Neural progenitor cell (in vitro differentiated cells): ENCODE measurements at regions not wholly inside any gene's neighbourhood (a gene's known extent, or its start where the extent isn't known, plus 50 kb on each side); places are given as distances from the start of the nearest gene placed in this dataset.

ENCODE experiments used
- DNase-seq: peaks from one replicate; pipeline ENCODE4 v3.0.0-alpha.2; 2016; ENCODE audit warnings: low spot score
- H2AFZ ChIP-seq: fragments of 200-600 bp; sonication (generic); replicated peaks from 2 replicates; pipeline ENCODE4 v1.6.1; 2016; ENCODE audit warnings: antibody characterized with exemption
- H3F3A ChIP-seq: fragments of 200-600 bp; sonication (generic); 2 replicates; pipeline ENCODE4 v1.6.1; 2016; ENCODE audit warnings: antibody characterized with exemption, low read depth
- H3K27ac ChIP-seq: fragments of 200-600 bp; sonication (generic); 2 replicates; pipeline ENCODE4 v1.5.1; 2016; ENCODE audit warnings: mild to moderate bottlenecking
- H3K27me3 ChIP-seq: fragments of 200-600 bp; sonication (generic); 2 replicates; pipeline ENCODE4 v1.6.1; 2016; ENCODE audit warnings: mild to moderate bottlenecking, moderate library complexity
- H3K36me3 ChIP-seq: fragments of 200-600 bp; sonication (generic); 2 replicates; pipeline ENCODE4 v1.5.1; 2016
- H3K4me1 ChIP-seq: fragments of 200-600 bp; sonication (generic); 2 replicates; pipeline ENCODE4 v1.6.1; 2016; ENCODE audit warnings: mixed run types
- H3K4me2 ChIP-seq: fragments of 200-600 bp; sonication (generic); 2 replicates; pipeline ENCODE4 v1.6.1; 2016
- H3K4me3 ChIP-seq: fragments of 200-600 bp; sonication (generic); 2 replicates; pipeline ENCODE4 v1.5.1; 2016
- H3K79me2 ChIP-seq: fragments of 200-600 bp; sonication (generic); 2 replicates; pipeline ENCODE4 v1.6.1; 2016; ENCODE audit warnings: low read depth
- H3K9ac ChIP-seq: fragments of 200-600 bp; sonication (generic); 2 replicates; pipeline ENCODE4 v1.6.1; 2016
- H3K9me3 ChIP-seq: fragments of 200-600 bp; sonication (generic); 2 replicates; pipeline ENCODE4 v1.5.1; 2016; ENCODE audit warnings: low read depth
- H4K20me1 ChIP-seq: fragments of 200-600 bp; sonication (generic); 2 replicates; pipeline ENCODE4 v1.6.1; 2016; ENCODE audit warnings: low read depth
- H3K27ac Mint-ChIP-seq: 3 replicates; pipeline ENCODE4 v1.8.0; 2021; ENCODE audit warnings: mixed read lengths
- H3K27me3 Mint-ChIP-seq: 2 replicates; pipeline ENCODE4 v1.8.0; 2022; ENCODE audit warnings: low read depth, mild to moderate bottlenecking, inconsistent platforms, moderate library complexity, mixed read lengths; ENCODE audit not compliant: insufficient read depth
- H3K36me3 Mint-ChIP-seq: 3 replicates; pipeline ENCODE4 v1.8.0; 2021; ENCODE audit warnings: mixed read lengths
- H3K4me1 Mint-ChIP-seq: 3 replicates; pipeline ENCODE4 v1.8.0; 2021; ENCODE audit warnings: mixed read lengths
- H3K4me3 Mint-ChIP-seq: 3 replicates; pipeline ENCODE4 v1.8.0; 2021; ENCODE audit warnings: mild to moderate bottlenecking, moderate library complexity, mixed read lengths
- H3K9me3 Mint-ChIP-seq: 3 replicates; pipeline ENCODE4 v1.8.0; 2020; ENCODE audit warnings: mixed read lengths
- EZH2 ChIP-seq: fragments of 200-600 bp; sonication (generic); IDR thresholded peaks from 2 replicates; pipeline ENCODE4 v1.6.1; 2017; ENCODE audit warnings: antibody characterized with exemption, mild to moderate bottlenecking, moderate library complexity
- EZH2phosphoT487 ChIP-seq: fragments of 200-600 bp; sonication (generic); IDR thresholded peaks from 2 replicates; pipeline ENCODE4 v1.6.1; 2017; ENCODE audit warnings: antibody characterized with exemption
- TF ChIP-seq, protein P1 (sequence below): fragments of 200-600 bp; sonication (generic); IDR thresholded peaks from 2 replicates; pipeline ENCODE4 v1.5.1; 2017; ENCODE audit warnings: antibody characterized with exemption, mild to moderate bottlenecking

DNA sequence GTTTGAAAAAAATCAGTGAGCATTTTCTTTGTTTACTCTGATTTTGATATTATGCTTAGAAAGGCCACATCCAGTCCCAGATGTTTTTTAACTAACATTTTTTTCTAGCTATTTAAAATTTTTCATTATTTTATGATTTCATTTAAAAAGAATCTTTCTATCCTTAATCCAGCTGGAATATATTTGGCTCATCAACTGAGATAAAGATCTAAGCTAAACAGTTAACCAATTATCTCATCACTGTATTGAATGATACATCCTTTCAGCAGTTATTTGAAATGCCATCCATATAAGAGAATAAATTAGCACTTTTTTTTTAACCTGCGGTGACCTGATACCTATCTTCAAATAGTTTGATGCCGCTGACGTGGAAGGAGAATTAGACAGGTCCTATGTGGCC is 245.5 kb upstream of the COPS8 start:
- Histone ChIP-seq H4K20me1 (no peaks in the 10 kb centered on the region), H3K4me2 (no peak overlapping the region), H2AFZ (no peak overlapping the region), H3K4me3 (no peak overlapping the region), H3K36me3 (no peaks in the 10 kb centered on the region), H3K27ac (no peak overlapping the region), H3K9ac (no peak overlapping the region), H3K79me2 (no peaks in the 10 kb centered on the region), H3K4me1 (peaks cover 22% of the 10 kb centered on the region), H3F3A (peaks cover 21% of the 10 kb centered on the region), H3K9me3 (no peaks in the 10 kb centered on the region), H3K27me3 (no peaks in the 10 kb centered on the region)
- H3K27ac Mint-ChIP-seq: no peak overlapping the region
- H3K36me3 Mint-ChIP-seq: peaks cover 3% of the 10 kb centered on the region
- no peak overlapping the region for H3K4me3 Mint-ChIP-seq
- TF ChIP-seq, protein P1, sequence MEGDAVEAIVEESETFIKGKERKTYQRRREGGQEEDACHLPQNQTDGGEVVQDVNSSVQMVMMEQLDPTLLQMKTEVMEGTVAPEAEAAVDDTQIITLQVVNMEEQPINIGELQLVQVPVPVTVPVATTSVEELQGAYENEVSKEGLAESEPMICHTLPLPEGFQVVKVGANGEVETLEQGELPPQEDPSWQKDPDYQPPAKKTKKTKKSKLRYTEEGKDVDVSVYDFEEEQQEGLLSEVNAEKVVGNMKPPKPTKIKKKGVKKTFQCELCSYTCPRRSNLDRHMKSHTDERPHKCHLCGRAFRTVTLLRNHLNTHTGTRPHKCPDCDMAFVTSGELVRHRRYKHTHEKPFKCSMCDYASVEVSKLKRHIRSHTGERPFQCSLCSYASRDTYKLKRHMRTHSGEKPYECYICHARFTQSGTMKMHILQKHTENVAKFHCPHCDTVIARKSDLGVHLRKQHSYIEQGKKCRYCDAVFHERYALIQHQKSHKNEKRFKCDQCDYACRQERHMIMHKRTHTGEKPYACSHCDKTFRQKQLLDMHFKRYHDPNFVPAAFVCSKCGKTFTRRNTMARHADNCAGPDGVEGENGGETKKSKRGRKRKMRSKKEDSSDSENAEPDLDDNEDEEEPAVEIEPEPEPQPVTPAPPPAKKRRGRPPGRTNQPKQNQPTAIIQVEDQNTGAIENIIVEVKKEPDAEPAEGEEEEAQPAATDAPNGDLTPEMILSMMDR: no peak
- no peak for TF ChIP-seq EZH2phosphoT487
- TF ChIP-seq EZH2: no peak
- H3K4me1 Mint-ChIP-seq: peaks cover 10% of the 10 kb centered on the region
- DNase-seq: no peak
- H3K9me3 Mint-ChIP-seq: peaks cover 26% of the 10 kb centered on the region
- H3K27me3 Mint-ChIP-seq: peaks cover 15% of the 10 kb centered on the region

DNA sequence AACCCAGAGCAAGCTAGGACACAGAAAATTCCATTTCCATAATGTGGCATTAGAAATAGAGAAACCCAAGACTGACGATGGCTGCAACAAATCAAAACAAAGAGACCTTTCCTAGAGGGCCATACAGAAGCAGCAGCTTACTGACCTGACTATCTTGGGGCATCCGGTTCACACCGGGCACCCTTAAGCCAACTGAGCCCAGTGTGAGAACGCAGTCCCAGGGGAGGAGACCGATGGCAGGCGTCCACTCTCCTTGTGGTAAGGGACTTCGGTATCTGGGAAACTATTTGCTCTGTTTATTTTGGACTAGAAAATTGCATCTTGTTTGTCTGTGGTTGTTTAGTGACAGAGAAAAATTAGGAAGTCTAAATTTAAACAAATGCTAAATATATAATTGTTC is 244.8 kb upstream of the COPS8 start:
- H3K4me3 ChIP-seq: no peak overlapping the region
- DNase-seq: no peak
- Mint-ChIP-seq H3K36me3 (peaks cover 5% of the 10 kb centered on the region), H3K9me3 (peaks cover 27% of the 10 kb centered on the region), H3K4me1 (peaks cover 12% of the 10 kb centered on the region), H3K27ac (no peak overlapping the region), H3K27me3 (peaks cover 16% of the 10 kb centered on the region), H3K4me3 (no peak overlapping the region)
- no peaks in the 10 kb centered on the region for H3K79me2 ChIP-seq
- no peaks in the 10 kb centered on the region for H4K20me1 ChIP-seq
- H2AFZ ChIP-seq: no peak overlapping the region
- H3K27me3 ChIP-seq: no peaks in the 10 kb centered on the region
- no peak overlapping the region for H3K9ac ChIP-seq
- no peaks in the 10 kb centered on the region for H3K9me3 ChIP-seq
- H3K4me1 ChIP-seq: peaks cover 22% of the 10 kb centered on the region
- no peaks in the 10 kb centered on the region for H3K36me3 ChIP-seq
- H3F3A ChIP-seq: peaks cover 21% of the 10 kb centered on the region
- TF ChIP-seq EZH2phosphoT487 (no peak), EZH2 (no peak)
- TF ChIP-seq, protein P1: no peak
- no peak overlapping the region for H3K4me2 ChIP-seq
- H3K27ac ChIP-seq: no peak overlapping the region

DNA sequence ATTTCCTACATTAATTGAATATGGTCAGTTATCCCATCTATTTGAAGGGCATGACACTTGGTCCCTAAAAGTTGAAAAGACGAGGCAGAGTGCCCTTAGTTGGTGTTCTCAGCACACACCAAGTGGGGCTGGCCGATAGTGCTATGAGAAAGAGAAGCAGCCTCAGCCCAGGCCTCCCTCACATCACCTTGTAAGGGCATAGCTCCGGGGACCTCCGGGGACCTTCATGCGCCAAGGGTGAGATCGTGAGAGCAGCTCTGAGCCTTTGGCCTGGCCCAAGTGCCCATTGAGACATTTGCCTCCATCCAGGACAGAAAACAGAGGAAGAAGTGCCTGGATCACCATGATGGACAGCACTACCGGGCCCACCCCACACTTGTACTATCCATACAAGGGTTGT is 244.3 kb upstream of the COPS8 start:
- Histone ChIP-seq H3K27me3 (no peaks in the 10 kb centered on the region), H3K9me3 (no peaks in the 10 kb centered on the region), H3K79me2 (no peaks in the 10 kb centered on the region), H3F3A (peaks cover 21% of the 10 kb centered on the region), H4K20me1 (no peaks in the 10 kb centered on the region), H3K4me2 (no peak overlapping the region), H3K27ac (no peak overlapping the region), H3K4me1 (peaks cover 22% of the 10 kb centered on the region), H2AFZ (no peak overlapping the region), H3K36me3 (no peaks in the 10 kb centered on the region), H3K4me3 (no peak overlapping the region), H3K9ac (no peak overlapping the region)
- TF ChIP-seq, protein P1: no peak
- TF ChIP-seq EZH2phosphoT487: no peak
- TF ChIP-seq EZH2: no peak
- peaks cover 14% of the 10 kb centered on the region for H3K4me1 Mint-ChIP-seq
- H3K36me3 Mint-ChIP-seq: peaks cover 6% of the 10 kb centered on the region
- peak overlapping the region; percentile 50 for H3K27ac Mint-ChIP-seq
- H3K27me3 Mint-ChIP-seq: peaks cover 15% of the 10 kb centered on the region
- peaks cover 25% of the 10 kb centered on the region for H3K9me3 Mint-ChIP-seq
- no peak for DNase-seq
- H3K4me3 Mint-ChIP-seq: no peak overlapping the region
